GM19438 (cell line): ENCODE measurements at regions not wholly inside any gene's neighbourhood (a gene's known extent, or its start where the extent isn't known, plus 50 kb on each side); places are given as distances from the start of the nearest gene placed in this dataset.

Source experiments
- ATAC-seq: cut with Tn5 transposase; IDR thresholded peaks from one replicate; pipeline ENCODE4 v1.9.1; 2021; ENCODE audit warnings: low read depth; ENCODE audit not compliant: unreplicated experiment

DNA sequence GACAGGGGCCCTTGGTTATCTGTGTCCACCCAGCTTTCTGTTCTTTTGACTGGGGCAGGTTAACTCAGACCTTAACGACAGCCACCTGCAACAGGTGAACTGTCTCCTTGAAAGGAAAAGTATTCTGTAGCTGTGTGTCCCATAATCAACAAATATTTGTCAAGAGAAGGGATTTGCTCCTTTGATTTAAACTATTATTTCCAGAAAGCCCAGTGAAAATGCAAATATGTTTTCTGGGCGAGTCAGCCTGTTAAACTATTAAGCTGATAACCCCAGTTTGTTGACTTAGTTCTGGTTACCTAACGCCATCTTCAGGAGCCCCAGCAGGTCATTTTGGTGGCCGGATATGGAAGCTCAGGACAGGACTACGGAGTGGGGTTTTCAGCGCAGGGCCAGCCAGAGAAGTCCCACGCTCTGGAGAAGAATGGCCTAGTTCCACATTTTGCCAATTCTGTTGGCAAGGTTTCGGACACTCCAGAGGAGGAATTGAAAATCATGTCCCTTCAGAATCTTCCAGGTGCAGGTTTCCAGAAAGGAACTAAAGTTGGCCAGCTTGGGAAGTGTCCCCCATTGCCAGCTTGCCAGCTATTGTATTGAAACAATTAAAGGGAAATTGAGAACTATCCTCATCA, 54.5 kb downstream of the ADRA2A start:
- ATAC-seq: no peak

DNA sequence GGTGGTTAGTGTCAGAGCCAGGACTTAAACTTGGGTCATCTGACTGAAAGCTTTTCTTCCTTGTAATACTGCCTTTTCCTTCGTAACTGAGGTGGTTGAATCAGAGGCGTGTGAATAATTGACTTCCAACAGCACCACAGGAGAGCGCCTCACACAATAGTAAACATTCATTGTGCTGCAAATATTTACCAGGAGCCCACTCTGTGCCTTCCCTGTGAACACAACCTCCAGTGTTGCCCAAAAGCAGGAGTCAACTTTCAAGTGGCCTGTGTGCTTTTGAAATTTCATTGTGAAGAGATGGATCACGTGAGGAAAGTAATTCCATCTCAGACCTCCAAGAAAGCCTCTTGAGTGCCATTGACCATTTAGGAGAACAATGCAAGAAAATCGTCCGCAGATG, 60.2 kb downstream of the ADRA2A start:
- ATAC-seq: no peak

DNA sequence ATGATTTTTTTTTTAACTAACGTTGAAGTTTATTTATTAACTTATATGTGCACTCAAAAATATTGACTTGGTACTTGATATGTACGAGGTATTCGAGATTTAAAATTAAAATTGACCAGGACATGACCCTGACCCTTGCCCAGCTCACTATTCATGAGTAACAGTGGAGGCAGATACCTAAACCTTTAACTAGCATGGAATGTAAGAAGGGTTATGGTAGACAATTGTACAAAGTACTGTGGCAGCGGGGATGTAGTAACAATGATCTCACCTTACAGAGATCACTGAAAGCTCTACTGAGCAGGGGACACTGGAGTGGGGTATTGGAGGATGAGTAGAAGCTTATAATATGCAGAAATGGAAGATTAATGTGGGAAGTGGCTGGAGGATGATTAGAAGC, 60.8 kb downstream of the ADRA2A start:
- no peak for ATAC-seq

DNA sequence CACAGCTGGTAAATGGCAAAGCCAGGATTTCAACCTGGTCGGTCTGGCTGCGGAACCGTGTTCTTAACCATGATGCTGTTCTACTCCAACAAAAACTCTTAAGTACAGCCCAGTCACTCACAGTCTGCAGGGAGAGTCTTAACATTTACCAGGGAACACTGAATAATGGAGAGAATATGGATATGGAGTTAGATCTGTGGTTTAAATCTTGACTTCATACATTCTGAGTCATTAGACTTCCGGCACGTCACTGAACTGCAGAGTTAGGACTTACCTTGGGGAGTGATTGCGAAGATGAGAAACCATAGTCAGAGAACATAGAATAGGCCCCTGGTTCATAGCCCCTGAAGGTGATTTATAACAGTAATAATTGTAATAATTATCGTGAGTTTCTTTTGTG, 61.7 kb downstream of the ADRA2A start:
- no peak for ATAC-seq

DNA sequence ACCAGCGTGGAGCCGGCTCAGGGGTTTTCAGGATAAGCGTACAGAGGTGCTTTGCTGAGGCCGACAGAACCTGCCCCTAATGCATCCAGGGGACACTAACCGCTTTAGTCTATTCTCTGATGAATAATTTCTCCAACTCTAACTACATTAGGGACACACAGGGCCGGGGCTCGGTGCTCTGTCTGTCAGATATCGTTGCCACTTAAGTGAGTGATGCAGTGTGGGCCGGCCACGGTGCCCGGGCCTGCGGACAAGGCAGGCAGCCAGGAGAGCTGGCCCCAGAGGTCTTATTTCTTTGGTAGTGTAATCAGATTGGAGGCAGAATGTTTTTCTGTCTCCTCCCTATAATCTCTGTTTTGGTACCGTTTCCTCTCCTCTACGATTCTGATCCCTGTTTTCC, 62.7 kb downstream of the ADRA2A start:
- no peak for ATAC-seq

DNA sequence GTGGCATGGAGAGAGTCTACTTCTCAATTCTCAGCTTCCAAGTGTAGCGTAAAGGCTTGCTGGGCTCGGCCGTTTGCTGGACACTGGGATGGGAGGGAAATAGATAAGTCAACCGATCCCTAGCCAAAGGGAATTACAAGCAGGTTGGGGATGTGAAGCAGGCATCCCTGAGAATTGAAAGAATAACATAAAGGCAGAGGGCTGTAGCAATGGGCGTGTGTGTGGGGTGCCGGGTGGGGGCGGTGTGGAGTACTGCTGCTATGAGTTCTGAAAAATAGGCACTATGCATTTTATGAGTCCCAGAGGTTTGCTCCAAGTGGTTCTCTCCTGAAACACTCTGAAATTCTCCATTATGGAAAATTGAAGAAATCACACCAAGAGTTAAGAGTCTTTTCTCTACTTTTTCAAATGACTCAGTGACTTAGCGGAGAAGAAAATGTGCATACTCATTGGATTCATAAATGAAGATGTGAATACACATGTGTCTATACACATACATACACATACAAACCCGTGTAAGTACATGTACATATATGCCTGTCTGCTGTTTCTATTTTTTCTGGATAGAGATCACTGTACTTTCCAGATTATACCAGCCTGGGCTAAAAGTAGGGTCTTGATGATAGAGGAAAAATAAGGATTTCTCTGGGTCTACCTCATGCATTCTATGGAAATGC, 65.4 kb downstream of the ADRA2A start:
- ATAC-seq: no peak

DNA sequence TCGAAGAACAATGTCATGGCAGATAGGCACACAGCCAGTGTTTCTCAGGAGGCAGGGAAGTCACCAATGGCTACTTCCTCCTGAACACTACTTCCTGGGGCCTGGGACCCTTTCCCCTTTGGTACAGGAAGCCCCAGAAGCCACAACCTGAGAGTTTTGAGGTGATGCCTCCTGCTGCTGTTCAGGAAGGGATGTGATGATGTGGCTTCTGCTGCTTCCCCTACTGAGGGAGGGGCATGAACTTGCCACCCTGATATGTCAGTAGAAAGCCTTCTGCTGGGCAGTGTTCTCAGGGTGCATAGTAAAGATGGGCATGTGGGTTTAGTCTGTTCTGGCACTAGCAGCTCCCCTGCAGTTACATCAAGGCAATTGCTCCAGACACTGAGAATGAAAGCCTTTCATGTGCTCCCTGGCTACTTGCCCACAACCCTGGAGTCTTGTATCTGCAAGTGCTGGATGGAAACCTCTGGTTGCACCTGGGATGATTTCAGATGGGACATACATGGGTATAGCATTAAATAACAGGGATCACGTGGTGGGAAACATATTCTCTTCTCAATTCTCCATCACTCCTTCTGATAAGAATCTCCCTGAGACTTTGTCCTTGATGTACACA, 69.3 kb downstream of the ADRA2A start:
- ATAC-seq: no peak

DNA sequence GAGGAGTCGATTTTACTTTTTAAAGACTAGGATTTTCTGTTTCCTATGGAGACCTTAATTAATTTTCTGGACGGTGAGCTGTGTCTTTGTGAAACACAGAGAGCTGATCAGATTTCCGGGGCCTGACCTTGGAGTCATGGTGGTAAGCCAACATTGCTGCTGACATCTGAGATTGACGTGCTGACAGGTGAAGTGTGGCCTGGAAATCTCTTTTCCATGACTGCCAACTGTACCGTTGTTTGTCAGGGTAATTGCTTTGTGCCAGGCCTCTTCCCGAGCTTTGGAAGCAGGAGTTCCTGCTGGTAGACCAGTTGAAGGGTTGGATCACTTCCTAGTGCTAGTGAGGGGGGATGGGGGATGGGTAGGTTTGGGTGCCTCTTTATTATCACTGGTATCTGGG, 71.2 kb downstream of the ADRA2A start:
- no peak for ATAC-seq

DNA sequence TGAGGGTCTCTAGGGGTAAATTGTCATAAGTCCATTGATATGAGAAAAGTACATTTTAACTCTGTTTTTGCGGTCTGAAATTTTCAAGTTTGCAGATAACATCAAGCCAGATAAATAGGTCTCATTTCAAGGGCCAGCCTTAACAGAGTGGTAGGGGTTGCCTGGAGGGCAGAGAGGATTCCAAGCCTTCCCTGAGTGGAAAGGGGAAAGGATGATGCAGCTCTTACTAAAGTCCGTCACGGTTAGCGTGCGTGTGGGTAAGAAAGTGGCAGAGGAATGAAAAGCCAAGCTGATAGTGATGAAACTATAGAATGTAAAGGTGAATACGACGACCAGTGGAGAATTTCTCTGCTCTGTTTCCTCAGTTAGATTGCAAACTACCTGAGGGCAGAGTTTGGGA, 71.6 kb downstream of the ADRA2A start:
- ATAC-seq: no peak

DNA sequence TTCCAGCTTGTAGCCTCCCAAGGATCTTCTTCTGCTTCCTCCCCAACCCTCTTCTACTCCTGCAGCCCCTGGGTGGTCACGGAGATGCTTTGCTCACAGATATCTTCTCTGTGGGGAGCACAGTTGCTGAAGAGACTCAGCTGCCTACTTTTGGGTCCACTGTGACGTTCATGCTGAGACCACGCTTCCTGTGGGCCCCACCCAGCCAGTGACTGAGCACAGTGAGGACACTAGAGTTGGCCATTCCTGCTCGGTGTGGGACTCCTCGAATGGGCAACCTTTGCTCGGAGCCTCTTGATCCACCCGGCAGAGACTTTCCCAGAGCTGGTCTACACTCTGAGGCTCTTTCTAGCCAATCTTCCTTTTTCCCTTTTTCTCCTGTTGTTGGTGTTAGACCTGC, 73.9 kb downstream of the ADRA2A start:
- no peak for ATAC-seq

DNA sequence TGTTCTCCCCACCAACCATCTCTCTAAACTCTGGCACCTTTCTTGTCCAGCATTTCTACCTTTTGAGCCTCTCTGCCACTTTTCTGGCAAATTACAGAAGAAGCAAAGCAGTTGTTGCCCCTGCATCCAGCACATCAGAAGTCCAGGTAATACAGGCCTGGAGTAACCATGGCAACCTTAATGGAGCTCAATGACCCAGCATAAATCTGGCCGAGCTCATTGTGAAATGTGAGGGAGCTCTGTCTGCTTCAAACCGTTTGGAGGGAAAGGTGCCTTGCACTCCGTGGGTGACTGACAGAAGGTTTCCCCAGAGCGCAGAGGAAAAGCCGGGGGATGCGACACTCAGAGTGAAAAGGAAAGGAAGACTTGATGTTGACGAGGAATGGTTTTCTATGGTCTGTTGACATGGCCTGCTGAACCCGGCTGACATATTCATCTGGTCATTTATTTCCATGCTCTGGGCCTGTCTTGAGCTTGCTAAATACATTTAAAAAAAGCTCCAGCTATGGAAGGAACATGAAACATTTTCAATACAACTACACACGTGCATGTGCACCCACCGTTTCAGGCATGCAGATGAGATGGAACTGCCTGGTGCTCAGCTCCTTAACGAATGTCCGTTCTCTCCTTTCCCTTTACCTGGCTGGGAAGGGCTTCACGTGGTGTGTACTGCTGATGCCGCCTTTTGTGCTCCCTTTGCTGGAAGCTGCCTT, 74.9 kb downstream of the ADRA2A start:
- ATAC-seq: no peak

DNA sequence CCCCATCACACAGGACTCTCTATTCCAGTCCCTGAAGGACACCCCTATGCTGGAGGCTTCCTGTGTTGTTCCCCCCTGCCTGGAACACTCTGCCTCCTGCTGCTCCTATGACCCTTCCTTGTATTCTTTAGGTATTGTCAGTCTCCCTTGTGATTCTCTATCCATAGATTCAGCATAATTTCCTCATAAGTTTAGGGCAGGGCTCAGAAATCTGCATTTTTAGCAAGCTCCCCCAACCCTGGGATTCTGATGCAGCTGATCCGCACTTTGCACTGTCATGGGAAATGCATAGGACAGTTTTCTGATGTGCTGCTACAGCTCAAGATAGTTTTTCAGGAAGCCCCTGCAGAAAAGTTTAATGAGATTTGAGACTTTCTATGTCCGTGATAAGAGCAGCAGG, 79.9 kb downstream of the ADRA2A start:
- ATAC-seq: no peak

DNA sequence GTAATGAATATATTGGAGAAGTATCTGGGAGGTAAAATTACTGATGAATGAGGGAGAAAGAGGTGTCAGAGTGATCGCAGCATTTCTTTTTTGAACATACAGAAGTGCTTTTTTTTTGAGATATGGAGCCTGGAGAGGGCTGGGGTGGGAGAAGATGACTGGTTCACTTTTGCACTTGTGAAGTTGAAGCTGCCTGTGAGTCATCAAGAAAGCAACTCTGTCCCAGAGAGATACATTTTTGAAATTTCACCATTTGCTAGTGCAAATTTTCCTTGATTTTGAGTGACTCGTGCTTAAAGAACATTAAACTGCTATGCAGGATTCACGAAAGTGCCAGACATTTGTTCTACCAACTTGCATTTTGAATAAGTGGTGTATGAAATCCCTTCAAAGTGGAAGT, 81.8 kb downstream of the ADRA2A start:
- ATAC-seq: no peak

DNA sequence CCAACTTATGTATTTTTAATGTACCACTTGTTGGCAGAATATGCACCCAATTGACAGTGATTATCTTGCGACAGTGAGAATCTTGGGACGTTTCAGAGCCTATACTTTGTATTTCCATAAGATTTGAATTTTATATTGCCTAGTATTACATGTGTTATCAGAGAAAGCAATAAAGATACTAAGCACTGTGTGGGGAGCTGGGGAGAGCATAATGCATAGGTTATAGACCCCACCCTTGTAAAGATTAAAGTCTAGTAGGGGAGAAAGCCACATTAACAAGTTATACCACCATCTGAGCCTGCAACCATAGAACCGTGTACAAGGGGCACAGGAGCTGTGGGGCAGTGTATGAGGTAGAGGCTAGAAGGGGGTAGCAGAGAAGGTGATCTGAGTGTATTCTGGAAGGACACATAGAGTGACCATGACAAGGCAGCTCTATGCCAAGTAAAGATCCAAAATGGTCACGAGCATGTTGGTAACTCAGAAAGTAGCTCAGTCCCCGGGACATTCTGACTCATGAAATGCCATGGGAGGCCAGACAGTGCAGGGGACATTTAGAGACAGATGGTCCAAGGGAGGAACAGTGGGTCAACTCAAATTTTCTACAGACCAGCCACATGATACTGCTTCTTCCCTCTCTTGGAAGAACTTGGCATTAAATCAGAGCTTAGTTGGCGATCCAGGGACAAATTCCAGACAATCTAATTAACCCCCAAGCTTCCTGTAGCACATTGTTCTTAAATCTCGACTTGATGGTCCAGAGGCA, 84.5 kb downstream of the ADRA2A start:
- ATAC-seq: no peak

DNA sequence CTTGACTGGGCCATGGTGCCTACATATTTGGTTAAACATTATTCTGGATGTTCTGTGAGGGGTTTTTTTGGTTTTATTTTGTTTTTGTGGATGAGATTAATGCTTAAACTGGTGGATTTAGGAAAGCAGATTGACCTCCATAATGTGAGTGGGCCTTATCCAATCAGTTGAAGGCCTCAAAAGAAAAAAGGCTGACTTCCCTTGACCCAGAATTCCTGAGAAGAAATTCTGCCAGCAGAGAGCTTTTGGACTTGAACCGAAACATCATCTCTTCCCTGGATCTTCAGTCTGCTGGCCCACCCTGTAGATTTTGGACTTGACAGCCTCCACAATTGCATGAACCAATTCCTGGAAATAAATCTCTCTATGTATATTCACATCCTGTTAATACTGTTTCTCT, 94.4 kb downstream of the ADRA2A start:
- ATAC-seq: no peak

DNA sequence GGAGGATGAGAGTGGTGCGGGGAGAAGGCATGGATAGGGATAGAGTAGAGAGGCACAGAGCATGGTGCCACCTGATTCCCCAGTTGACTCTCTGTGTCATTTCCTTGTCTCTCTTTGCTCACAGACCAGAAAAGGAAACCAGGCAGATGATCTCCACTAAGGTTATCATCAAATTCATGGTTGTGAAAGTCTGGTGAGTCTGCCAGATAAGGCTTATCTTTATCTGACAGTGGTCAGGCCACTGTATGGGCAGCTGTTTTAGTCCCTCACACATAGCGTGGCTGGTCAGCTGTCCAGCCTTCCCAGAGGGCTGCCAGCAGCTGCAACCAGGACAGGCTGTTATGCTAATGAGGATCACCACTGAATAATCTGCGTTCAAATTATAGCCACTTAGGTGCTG, 99.0 kb downstream of the ADRA2A start:
- no peak for ATAC-seq

DNA sequence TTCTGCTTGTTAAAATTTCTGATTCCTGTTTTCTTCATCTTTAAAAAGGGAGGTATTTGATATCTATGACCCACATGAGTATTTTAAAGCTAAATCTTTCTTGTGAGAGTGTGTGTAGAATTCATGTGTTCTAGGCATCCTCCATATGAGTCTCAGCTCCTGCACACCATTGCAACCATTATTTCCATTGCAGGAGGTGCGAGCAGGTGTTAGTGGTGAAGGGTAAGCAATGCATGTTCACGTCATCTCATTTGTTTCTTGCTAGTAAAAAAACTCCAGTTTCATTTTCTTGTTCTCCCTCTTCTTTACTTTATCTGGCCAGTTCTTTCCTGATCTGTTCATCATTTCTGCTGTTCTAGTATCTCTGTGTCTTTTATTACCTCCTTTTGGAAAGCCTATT, 100.5 kb downstream of the ADRA2A start:
- ATAC-seq: no peak

DNA sequence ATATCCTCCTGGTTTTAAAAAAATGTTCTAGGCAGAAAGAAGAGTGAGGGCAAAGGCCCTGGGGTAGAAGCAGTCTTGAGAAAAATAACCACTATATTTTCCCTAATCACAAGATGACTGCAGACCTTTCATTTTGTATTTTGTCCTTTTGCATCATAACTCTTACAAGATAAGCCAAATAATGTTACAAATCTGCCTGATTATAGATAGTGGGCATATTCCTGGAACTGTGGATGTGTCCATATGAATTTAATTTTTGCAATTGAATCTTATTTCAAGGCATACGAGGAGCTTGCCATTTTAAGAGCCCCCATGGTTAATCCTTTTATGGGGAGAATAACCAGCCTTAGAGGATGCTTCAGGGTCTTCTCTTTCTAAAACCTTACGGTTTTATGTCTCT, 102.7 kb downstream of the ADRA2A start:
- no peak for ATAC-seq

DNA sequence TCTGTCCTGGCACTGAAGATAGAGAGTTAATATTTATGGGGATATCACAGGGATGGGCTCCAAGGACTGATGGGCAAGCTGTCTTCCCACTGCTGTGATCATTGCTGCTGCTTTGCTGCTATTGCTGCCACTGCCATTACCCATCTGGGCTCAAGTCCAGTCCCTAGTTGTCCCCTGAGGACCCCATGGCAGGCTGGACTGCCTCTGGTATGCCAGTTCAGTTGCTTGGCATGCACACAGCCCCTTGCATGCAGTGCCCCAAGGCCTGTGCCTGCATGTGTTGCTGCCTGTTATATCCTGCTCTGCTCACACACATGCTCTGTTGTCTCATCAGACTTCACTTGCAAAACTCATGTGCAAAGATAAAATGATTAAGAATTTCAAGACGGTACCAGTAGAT, 109.5 kb downstream of the ADRA2A start:
- no peak for ATAC-seq

DNA sequence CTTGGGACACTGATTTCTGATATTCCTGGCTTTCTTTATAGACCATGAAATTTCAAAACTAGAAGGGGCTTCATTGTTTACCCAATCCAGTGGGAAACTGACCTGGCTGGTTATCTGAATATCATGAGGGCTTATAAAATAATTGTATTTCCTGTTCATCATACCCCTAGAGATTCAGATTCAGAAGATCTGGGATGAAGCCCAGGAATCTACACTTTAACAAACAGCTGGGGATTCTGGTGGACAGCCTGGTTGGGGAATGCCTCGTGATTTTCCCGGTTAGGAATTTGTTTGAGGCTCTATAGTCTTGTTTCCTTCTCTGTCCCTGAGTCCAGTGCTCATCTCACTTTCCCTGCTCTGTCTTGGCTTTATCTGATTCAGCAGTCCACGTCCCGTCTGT, 110.3 kb downstream of the ADRA2A start:
- no peak for ATAC-seq

DNA sequence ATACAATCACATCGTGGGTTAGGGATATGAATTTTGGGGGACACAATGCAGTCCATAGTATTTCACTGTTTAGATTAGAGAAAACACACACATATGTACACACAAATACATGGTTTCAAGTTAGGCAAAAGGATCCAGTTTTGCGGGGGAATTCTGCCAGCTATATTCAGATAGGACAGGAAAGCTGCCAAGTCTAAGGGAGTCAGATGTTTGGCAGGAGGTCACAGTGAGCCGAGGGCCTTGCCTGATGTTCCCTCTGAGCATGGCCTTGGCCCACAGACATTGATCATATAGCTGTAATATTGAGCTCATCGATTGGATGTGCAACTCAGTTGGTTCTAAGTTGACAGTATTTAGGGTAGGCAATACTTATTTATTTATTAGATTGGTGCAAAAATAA, 122.8 kb downstream of the ADRA2A start:
- ATAC-seq: no peak
